Fibroblast of the aortic adventitia (primary cell): ENCODE measurements at regions not wholly inside any gene's neighbourhood (a gene's known extent, or its start where the extent isn't known, plus 50 kb on each side); places are given as distances from the start of the nearest gene placed in this dataset.

Experiments used
- DNase-seq: peaks from one replicate; pipeline ENCODE4 v3.0.0-alpha.2; 2010; ENCODE audit warnings: low read depth
- H3K4me3 ChIP-seq: 2 replicates; pipeline ENCODE4 v1.5.1; 2011; ENCODE audit warnings: low read depth, mild to moderate bottlenecking, control low read depth, low read length, moderate library complexity
- CTCF ChIP-seq: IDR thresholded peaks from 2 replicates; pipeline ENCODE4 v1.5.1; 2011; ENCODE audit warnings: mild to moderate bottlenecking, low read length, control low read depth, inconsistent platforms; ENCODE audit not compliant: insufficient read depth

- DNase-seq: no peak
- H3K4me3 ChIP-seq: no peak overlapping the region
- no peak for TF ChIP-seq CTCF
Observed at GRCh38 chr10:113493195-113493594, 59.7 kb upstream of the HABP2 start.

- no peak for DNase-seq
- H3K4me3 ChIP-seq: no peak overlapping the region
- TF ChIP-seq CTCF: no peak
Observed at GRCh38 chr10:113493882-113494301, 59.0 kb upstream of the HABP2 start.

GRCh38 chr10:113494761-113495160 lies 58.1 kb upstream of the HABP2 start:
- TF ChIP-seq CTCF: no peak
- DNase-seq: no peak
- H3K4me3 ChIP-seq: no peak overlapping the region

GRCh38 chr10:113495553-113495952 lies 57.3 kb upstream of the HABP2 start:
- no peak for TF ChIP-seq CTCF
- no peak for DNase-seq
- H3K4me3 ChIP-seq: no peak overlapping the region

- H3K4me3 ChIP-seq: no peak overlapping the region
Observed at GRCh38 chr10:113496111-113497109, 56.4 kb upstream of the HABP2 start.

GRCh38 chr10:113497198-113497597 lies 55.7 kb upstream of the HABP2 start:
- no peak for TF ChIP-seq CTCF
- DNase-seq: no peak
- H3K4me3 ChIP-seq: no peak overlapping the region

More at GRCh38 chr10:113496111-113497109, 56.4 kb upstream of the HABP2 start:
- no peak for DNase-seq
- no peak for TF ChIP-seq CTCF
